CD4-positive, alpha-beta memory T cell (primary cell): ENCODE measurements at regions not wholly inside any gene's neighbourhood (a gene's known extent, or its start where the extent isn't known, plus 50 kb on each side); places are given as distances from the start of the nearest gene placed in this dataset.

Source experiments
- CTCF ChIA-PET: fragments of 350-600 bp; sonication (Branson Sonifier 250); formaldehyde crosslinking; loops from one replicate; lab custom pipeline; 2021; ENCODE audit warnings: inconsistent platforms; ENCODE audit not compliant: partially characterized antibody; lab: Charles Lee
- POLR2A ChIA-PET: fragments of 350-600 bp; sonication (Branson Sonifier 250); formaldehyde crosslinking; loops from one replicate; lab custom pipeline; 2021; ENCODE audit not compliant: partially characterized antibody; lab: Charles Lee
- DNase-seq, 5 donors: peaks; one replicate each; pipeline versions ENCODE4 v3.0.0 to v3.0.0-alpha.2; 2020 to 2022; ENCODE audit warnings: mixed read lengths in 1 of 5
- H3K27ac ChIP-seq: one replicate; pipeline ENCODE4 v1.7.0; 2013; ENCODE audit warnings: low read depth, low read length
- H3K27me3 ChIP-seq: 2 replicates; pipeline ENCODE4 v1.7.0; 2013; ENCODE audit warnings: mild to moderate bottlenecking, low read length, moderate library complexity; ENCODE audit not compliant: insufficient read depth
- H3K36me3 ChIP-seq: 2 replicates; pipeline ENCODE4 v1.7.0; 2013; ENCODE audit warnings: mild to moderate bottlenecking, low read length, moderate library complexity; ENCODE audit not compliant: insufficient read depth
- H3K4me1 ChIP-seq: 2 replicates; pipeline ENCODE4 v1.7.0; 2013; ENCODE audit warnings: mild to moderate bottlenecking, low read length, moderate library complexity; ENCODE audit not compliant: insufficient read depth
- H3K4me3 ChIP-seq, 2 donors: one replicate each; pipeline ENCODE4 v1.7.0; 2013; ENCODE audit warnings: low read length in 2 of 2, mild to moderate bottlenecking in 1 of 2
- H3K9me3 ChIP-seq, 2 donors: one replicate each; pipeline ENCODE4 v1.7.0; 2013; ENCODE audit warnings: low read length in 2 of 2, control low read depth in 1 of 2; ENCODE audit not compliant: control insufficient read depth in 1 of 2
- H3K27ac Mint-ChIP-seq, 7 donors: one replicate each; pipeline ENCODE4 v1.8.0; 2020 to 2021; ENCODE audit warnings: mixed read lengths in 7 of 7, mild to moderate bottlenecking in 6 of 7, inconsistent platforms in 3 of 7, moderate library complexity in 3 of 7
- H3K27me3 Mint-ChIP-seq, 2 donors: one replicate each; pipeline ENCODE4 v1.8.0; 2020 to 2021; ENCODE audit warnings: mixed read lengths in 2 of 2
- H3K36me3 Mint-ChIP-seq, 2 donors: one replicate each; pipeline ENCODE4 v1.8.0; 2020 to 2021; ENCODE audit warnings: mixed read lengths in 2 of 2, inconsistent platforms in 1 of 2, mild to moderate bottlenecking in 1 of 2
- H3K4me1 Mint-ChIP-seq, 4 donors: one replicate each; pipeline ENCODE4 v1.8.0; 2020 to 2021; ENCODE audit warnings: mixed read lengths in 4 of 4, mild to moderate bottlenecking in 1 of 4
- H3K4me3 Mint-ChIP-seq, 8 donors: one replicate each; pipeline ENCODE4 v1.8.0; 2020 to 2021; ENCODE audit warnings: mixed read lengths in 8 of 8, mild to moderate bottlenecking in 7 of 8, moderate library complexity in 6 of 8, inconsistent platforms in 3 of 8
- H3K9me3 Mint-ChIP-seq, 8 donors: one replicate each; pipeline ENCODE4 v1.8.0; 2020 to 2021; ENCODE audit warnings: mixed read lengths in 8 of 8, mild to moderate bottlenecking in 5 of 8, inconsistent platforms in 3 of 8, moderate library complexity in 1 of 8
- intact Hi-C: fragments of 100-400 bp; cut with micrococcal nuclease; formaldehyde crosslinking; loops from one replicate; pipeline ENCODE4 v1.15.1; 2023

DNA sequence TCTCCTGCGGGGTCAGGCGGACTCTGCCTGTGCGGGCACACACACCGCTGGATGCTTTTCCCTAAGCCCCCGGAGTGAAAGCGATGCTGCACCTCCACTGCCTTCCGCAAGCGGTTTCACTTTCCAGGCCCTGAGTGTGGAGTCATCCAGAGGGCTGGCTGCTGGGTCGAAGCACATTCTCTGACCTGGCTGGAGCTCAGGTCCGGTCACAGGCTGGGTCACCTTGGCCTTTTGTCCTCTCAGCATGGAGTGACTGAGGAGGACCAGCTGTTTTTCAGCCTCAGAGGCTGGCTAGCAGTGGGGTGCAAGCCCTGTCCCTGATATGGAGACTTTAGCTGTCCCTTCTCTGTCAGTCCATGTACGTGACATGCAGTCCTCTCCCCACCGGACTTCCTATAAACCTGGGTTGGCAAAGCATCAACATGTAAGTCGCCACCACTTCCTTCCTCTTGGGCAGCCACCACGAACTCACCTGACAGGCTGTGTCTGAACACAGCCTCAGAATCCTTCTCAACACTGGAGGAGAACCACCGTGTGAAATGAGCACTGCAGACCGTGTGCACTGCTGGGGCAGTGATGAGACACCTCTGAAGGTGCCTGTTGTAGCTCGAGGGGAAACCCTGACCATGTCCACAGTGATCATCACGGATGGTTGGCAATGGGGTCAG is 51.3 kb downstream of the GADD45G start:
- H3K36me3 Mint-ChIP-seq: no peaks in the 10 kb centered on the region
- H3K27me3 Mint-ChIP-seq: peaks cover 1% of the 10 kb centered on the region in 2 donors
- CTCF ChIA-PET: no interaction called here
- intact Hi-C loops: no loop called here
- Histone ChIP-seq H3K27me3 (no peaks in the 10 kb centered on the region), H3K36me3 (no peaks in the 10 kb centered on the region), H3K4me1 (peaks cover 17% of the 10 kb centered on the region), H3K4me3 (no peak overlapping the region), H3K9me3 (no peaks in the 10 kb centered on the region), H3K27ac (no peak overlapping the region)
- H3K9me3 Mint-ChIP-seq: no peaks in the 10 kb centered on the region
- peak overlapping the region in 1 of 7 donors; percentile 60 for H3K27ac Mint-ChIP-seq
- peaks cover 10 to 15% (median 14%) of the 10 kb centered on the region in 4 donors for H3K4me1 Mint-ChIP-seq
- POLR2A ChIA-PET: no interaction called here
- no peak for DNase-seq
- H3K4me3 Mint-ChIP-seq: peak overlapping the region in 1 of 8 donors; percentile 30

DNA sequence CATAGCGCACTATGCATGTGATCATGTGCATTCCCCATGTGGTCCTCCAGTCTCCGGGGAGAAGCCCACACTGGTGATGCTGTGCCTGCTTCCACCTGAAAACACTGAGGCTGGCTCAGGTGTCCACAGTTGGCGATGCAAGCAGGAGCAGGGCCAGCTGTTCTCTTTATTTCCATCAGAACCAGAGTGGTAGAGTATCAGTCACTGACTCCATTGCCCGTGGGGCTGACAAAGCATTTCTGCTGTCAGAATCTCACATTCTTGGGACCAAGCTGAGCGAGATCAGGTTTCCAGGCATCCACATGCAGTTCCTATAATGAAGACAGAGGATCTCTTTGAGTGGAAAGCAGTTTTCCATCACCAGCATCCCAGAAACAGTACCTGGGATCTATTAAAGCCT is 52.5 kb downstream of the GADD45G start:
- ChIA-PET POLR2A (no interaction called here), CTCF (no interaction called here)
- Histone ChIP-seq H3K9me3 (no peaks in the 10 kb centered on the region), H3K4me1 (peaks cover 17% of the 10 kb centered on the region), H3K36me3 (no peaks in the 10 kb centered on the region), H3K27ac (no peak overlapping the region), H3K27me3 (no peaks in the 10 kb centered on the region), H3K4me3 (no peak overlapping the region)
- DNase-seq: no peak
- intact Hi-C loops: no loop called here
- H3K4me3 Mint-ChIP-seq: no peak overlapping the region
- H3K9me3 Mint-ChIP-seq: no peaks in the 10 kb centered on the region
- H3K4me1 Mint-ChIP-seq: peaks cover 10 to 15% (median 14%) of the 10 kb centered on the region in 4 donors
- H3K27ac Mint-ChIP-seq: no peak overlapping the region
- H3K27me3 Mint-ChIP-seq: peaks cover 1% of the 10 kb centered on the region in 2 donors
- no peaks in the 10 kb centered on the region for H3K36me3 Mint-ChIP-seq

DNA sequence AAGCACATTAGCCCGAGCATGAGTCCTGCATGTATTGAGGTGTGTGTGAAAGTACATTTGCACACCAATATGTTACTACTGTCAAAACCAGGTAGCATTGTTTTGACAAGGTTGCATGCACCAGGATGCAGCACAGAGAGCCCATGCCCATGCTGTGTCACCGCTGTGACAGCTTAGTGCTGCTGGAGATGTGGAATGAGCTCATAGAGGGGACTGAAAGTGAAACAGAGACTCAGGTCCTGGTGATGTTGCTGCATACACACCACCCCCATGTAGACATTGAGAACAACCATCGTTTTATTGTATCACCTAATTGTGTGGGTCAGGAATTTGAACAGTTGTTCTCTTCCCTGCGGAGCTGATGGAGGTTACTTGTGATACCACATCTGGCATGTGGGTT is 53.0 kb downstream of the GADD45G start:
- H3K27ac Mint-ChIP-seq: no peak overlapping the region
- Histone ChIP-seq H3K36me3 (no peaks in the 10 kb centered on the region), H3K27me3 (no peaks in the 10 kb centered on the region), H3K27ac (no peak overlapping the region), H3K4me3 (no peak overlapping the region), H3K4me1 (peaks cover 17% of the 10 kb centered on the region), H3K9me3 (no peaks in the 10 kb centered on the region)
- ChIA-PET CTCF (no interaction called here), POLR2A (no interaction called here)
- peaks cover 10 to 15% (median 14%) of the 10 kb centered on the region in 4 donors for H3K4me1 Mint-ChIP-seq
- H3K9me3 Mint-ChIP-seq: no peaks in the 10 kb centered on the region
- peaks cover 1% of the 10 kb centered on the region in 2 donors for H3K27me3 Mint-ChIP-seq
- intact Hi-C loops: no loop called here
- H3K4me3 Mint-ChIP-seq: no peak overlapping the region
- no peaks in the 10 kb centered on the region for H3K36me3 Mint-ChIP-seq
- DNase-seq: no peak

DNA sequence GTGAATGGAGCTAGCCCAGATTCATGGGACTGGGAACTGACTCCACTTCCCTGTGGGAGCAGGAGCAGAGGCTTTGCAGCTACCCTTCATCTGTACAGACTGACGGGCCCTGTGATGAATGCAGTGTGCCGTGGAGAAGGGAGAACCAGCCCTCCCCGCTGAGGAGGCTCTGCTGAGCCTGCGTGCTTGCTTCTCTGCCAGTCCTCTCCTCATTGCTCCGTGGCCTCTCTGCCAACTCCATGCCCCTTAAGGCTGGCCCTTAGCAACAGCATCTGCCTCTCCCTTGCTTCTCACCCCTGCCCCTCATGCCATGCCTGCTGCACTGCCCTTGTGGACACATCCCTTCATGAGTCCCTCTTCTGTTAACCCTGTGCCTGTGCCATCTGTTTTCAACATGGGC is 53.6 kb downstream of the GADD45G start:
- Mint-ChIP-seq H3K4me3 (no peak overlapping the region), H3K36me3 (no peaks in the 10 kb centered on the region), H3K4me1 (peaks cover 10 to 15% (median 14%) of the 10 kb centered on the region in 4 donors), H3K27me3 (peaks cover 1% of the 10 kb centered on the region in 2 donors), H3K27ac (no peak overlapping the region), H3K9me3 (no peaks in the 10 kb centered on the region)
- Histone ChIP-seq H3K9me3 (no peaks in the 10 kb centered on the region), H3K4me1 (peaks cover 17% of the 10 kb centered on the region), H3K27me3 (no peaks in the 10 kb centered on the region), H3K27ac (no peak overlapping the region), H3K36me3 (no peaks in the 10 kb centered on the region), H3K4me3 (no peak overlapping the region)
- POLR2A ChIA-PET: no interaction called here
- intact Hi-C loops: no loop called here
- DNase-seq: no peak
- CTCF ChIA-PET: no interaction called here

DNA sequence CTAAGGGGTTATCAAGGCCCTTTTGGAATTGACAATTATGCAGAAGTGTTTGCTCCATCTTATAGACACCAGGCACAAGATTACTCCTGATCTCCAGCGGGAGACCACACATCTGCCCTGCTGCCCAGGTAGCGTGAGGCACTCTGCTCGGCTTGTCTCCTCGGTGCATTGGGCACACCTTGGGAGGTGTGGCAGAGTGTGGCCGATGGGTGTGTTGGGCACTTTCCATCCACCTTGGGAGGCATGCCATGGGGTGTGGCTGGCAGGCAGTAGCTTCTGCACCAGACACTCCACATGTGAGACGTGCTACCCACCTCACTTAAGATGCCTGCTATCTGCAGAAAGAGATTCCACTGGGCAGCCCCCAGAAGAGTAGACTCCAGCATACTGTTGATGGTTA is 54.1 kb downstream of the GADD45G start:
- H3K4me1 ChIP-seq: peaks cover 17% of the 10 kb centered on the region
- H3K9me3 ChIP-seq: no peaks in the 10 kb centered on the region
- Mint-ChIP-seq H3K27ac (no peak overlapping the region), H3K9me3 (no peaks in the 10 kb centered on the region), H3K4me3 (no peak overlapping the region), H3K27me3 (peaks cover 1% of the 10 kb centered on the region in 2 donors), H3K4me1 (peaks cover 10 to 15% (median 14%) of the 10 kb centered on the region in 4 donors), H3K36me3 (no peaks in the 10 kb centered on the region)
- no peak overlapping the region for H3K4me3 ChIP-seq
- no peak overlapping the region for H3K27ac ChIP-seq
- intact Hi-C loops: no loop called here
- CTCF ChIA-PET: no interaction called here
- no peaks in the 10 kb centered on the region for H3K27me3 ChIP-seq
- no peaks in the 10 kb centered on the region for H3K36me3 ChIP-seq
- no peak for DNase-seq
- POLR2A ChIA-PET: no interaction called here

DNA sequence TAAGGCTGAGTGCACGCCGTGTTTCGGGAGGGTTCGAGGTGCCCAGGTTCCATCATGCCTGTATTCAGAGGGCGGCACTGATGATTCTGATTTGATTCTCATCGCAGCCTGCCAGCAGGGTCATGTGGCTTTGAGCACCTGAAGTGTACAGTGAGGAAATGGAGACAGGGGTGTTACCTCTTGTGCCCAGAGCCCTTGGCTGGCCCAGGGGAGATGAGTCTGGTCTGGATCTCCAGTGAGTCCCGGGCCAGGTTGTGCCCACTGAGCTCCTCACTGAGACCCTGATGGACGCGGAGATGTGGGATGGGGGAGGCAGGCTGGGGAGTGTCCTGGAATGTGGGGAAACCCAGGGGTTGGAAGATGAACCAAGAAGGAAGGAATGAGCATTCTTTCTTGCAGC is 54.7 kb downstream of the GADD45G start:
- no peak for DNase-seq
- ChIA-PET CTCF (no interaction called here), POLR2A (no interaction called here)
- Histone ChIP-seq H3K4me3 (no peak overlapping the region), H3K4me1 (peaks cover 17% of the 10 kb centered on the region), H3K36me3 (no peaks in the 10 kb centered on the region), H3K27ac (no peak overlapping the region), H3K9me3 (no peaks in the 10 kb centered on the region), H3K27me3 (no peaks in the 10 kb centered on the region)
- Mint-ChIP-seq H3K27me3 (peaks cover 1% of the 10 kb centered on the region in 2 donors), H3K4me3 (no peak overlapping the region), H3K27ac (no peak overlapping the region), H3K4me1 (peaks cover 10 to 15% (median 14%) of the 10 kb centered on the region in 4 donors), H3K9me3 (no peaks in the 10 kb centered on the region), H3K36me3 (no peaks in the 10 kb centered on the region)
- intact Hi-C loops: no loop called here

DNA sequence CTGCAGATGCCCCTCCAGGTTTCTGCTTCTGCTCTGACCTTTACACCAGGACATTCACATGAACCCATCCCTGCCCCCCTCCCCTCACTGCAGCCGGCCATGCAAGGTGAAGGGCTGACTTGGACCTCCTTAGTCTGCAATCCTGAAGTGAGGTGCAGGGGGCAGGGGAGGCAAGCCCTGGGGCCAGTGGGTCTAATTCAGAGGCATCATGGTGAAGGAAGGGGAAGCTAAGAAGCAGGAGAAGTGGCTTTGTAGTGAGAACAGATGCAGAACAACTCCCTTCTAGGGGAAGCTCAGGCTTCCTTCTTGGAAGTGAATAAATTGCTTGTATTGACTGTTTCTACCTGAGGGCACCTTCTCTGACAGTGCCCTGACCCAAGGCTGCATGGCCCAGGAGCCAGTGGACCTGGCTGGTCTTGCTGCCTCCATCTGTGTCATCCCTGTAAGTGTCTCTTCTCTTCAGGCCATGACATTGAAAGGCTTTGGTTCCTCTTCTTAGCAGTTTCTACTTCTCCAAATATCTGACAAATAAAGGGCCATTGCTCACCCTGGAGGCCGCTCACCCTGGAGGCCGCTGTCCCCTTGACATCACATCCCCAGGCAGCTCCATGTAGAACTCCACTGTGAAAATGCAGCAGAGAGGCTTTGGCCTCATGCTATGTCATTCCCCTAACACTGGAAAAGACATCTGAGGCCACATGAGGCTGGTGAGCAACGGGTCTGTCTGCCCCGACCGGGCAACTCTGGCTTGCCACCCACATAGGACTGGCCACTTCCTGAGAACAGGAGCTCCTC is 55.3 kb downstream of the GADD45G start:
- intact Hi-C loops: no loop called here
- Mint-ChIP-seq H3K9me3 (no peaks in the 10 kb centered on the region), H3K27ac (no peak overlapping the region), H3K4me1 (peaks cover 10 to 15% (median 14%) of the 10 kb centered on the region in 4 donors), H3K27me3 (peaks cover under 1 to 1% of the 10 kb centered on the region in 2 donors), H3K4me3 (no peak overlapping the region), H3K36me3 (no peaks in the 10 kb centered on the region)
- Histone ChIP-seq H3K27me3 (no peaks in the 10 kb centered on the region), H3K4me1 (peaks cover 17% of the 10 kb centered on the region), H3K36me3 (no peaks in the 10 kb centered on the region), H3K9me3 (no peaks in the 10 kb centered on the region), H3K4me3 (no peak overlapping the region), H3K27ac (no peak overlapping the region)
- DNase-seq: no peak
- POLR2A ChIA-PET: no interaction called here
- CTCF ChIA-PET: no interaction called here
